Vagina (tissue), 2 donors: ENCODE measurements at regions not wholly inside any gene's neighbourhood (a gene's known extent, or its start where the extent isn't known, plus 50 kb on each side); places are given as distances from the start of the nearest gene placed in this dataset.

Experiments
- DNase-seq, 2 donors: peaks; one replicate each; pipeline ENCODE4 v3.0.0-alpha.2; 2017; ENCODE audit errors: extremely low spot score in 2 of 2
- H3K27ac ChIP-seq: fragments of 200-600 bp; sonication (generic); one replicate; pipeline ENCODE4 v1.5.1; 2019
- H3K27me3 ChIP-seq: fragments of 200-600 bp; sonication (generic); one replicate; pipeline ENCODE4 v1.5.1; 2019
- H3K36me3 ChIP-seq, 2 donors: fragments of 200-600 bp; sonication (generic); one replicate each; pipeline ENCODE4 v1.5.1; 2017 to 2019
- H3K4me1 ChIP-seq: fragments of 200-600 bp; sonication (generic); one replicate; pipeline ENCODE4 v1.5.1; 2019
- H3K4me3 ChIP-seq, 2 donors: fragments of 200-600 bp; sonication (generic); 1 replicate in 1 of 2; 2 replicates in 1 of 2; pipeline ENCODE4 v1.5.1; 2016 to 2019
- H3K9me3 ChIP-seq: fragments of 200-600 bp; sonication (generic); one replicate; pipeline ENCODE4 v1.5.1; 2019
- CTCF ChIP-seq, 3 experiments: fragments of 450-650 bp in 2 of 3; fragments of 200-600 bp in 1 of 3; sonication (generic) in 1 of 3; IDR thresholded peaks; one replicate each; pipeline ENCODE4 v1.5.1; 2017 to 2019; ENCODE audit warnings: antibody characterized with exemption in 3 of 3, mild to moderate bottlenecking in 2 of 3, moderate library complexity in 2 of 3
- POLR2A ChIP-seq, 2 donors: fragments of 450-650 bp; IDR thresholded peaks; one replicate each; pipeline ENCODE4 v1.6.1; 2017; ENCODE audit warnings: antibody characterized with exemption in 2 of 2, mild to moderate bottlenecking in 2 of 2, moderate library complexity in 2 of 2
- POLR2AphosphoS5 ChIP-seq, 2 donors: sonication (generic); formaldehyde crosslinking; IDR thresholded peaks; one replicate each; pipeline ENCODE4 v1.9.0; 2017; ENCODE audit warnings: antibody characterized with exemption in 2 of 2, mild to moderate bottlenecking in 2 of 2, low read depth in 1 of 2; ENCODE audit not compliant: insufficient read depth in 1 of 2
- intact Hi-C: fragments of 100-400 bp; cut with DNase I; formaldehyde crosslinking; loops from one replicate; pipeline ENCODE4 v1.15.1; 2023

GRCh38 chr17:13352747-13353415, 248.8 kb downstream of the HS3ST3A1 start:
- H3K4me3 ChIP-seq, result no peak overlapping the region
- no peaks in the 10 kb centered on the region for H3K27me3 ChIP-seq
- no peak for DNase-seq
- H3K36me3 ChIP-seq, result no peaks in the 10 kb centered on the region
- H3K9me3 ChIP-seq, result no peaks in the 10 kb centered on the region
- no peaks in the 10 kb centered on the region for H3K4me1 ChIP-seq
- no peak for TF ChIP-seq POLR2A (IDR thresholded peaks at IDR 0.05)
- TF ChIP-seq CTCF (IDR thresholded peaks at IDR 0.05), result no peak
- TF ChIP-seq POLR2AphosphoS5 (IDR thresholded peaks at IDR 0.05; ENCODE audit: insufficient read depth in 1 of 2, low read depth in 1 of 2), result no peak
- intact Hi-C loops, result no loop called here
- H3K27ac ChIP-seq, result no peak overlapping the region

- TF ChIP-seq POLR2A (IDR thresholded peaks at IDR 0.05) (no peak), POLR2AphosphoS5 (IDR thresholded peaks at IDR 0.05; ENCODE audit: insufficient read depth in 1 of 2, low read depth in 1 of 2) (no peak), CTCF (IDR thresholded peaks at IDR 0.05) (no peak)
- H3K27ac ChIP-seq, result no peak overlapping the region
- no peak for DNase-seq
- no peaks in the 10 kb centered on the region for H3K27me3 ChIP-seq
- no peaks in the 10 kb centered on the region for H3K4me1 ChIP-seq
- intact Hi-C loops, result no loop called here
- no peaks in the 10 kb centered on the region for H3K9me3 ChIP-seq
- H3K36me3 ChIP-seq, result no peaks in the 10 kb centered on the region
- H3K4me3 ChIP-seq, result no peak overlapping the region
Measured at GRCh38 chr17:13351046-13351445, 250.7 kb downstream of the HS3ST3A1 start.

GRCh38 chr17:13350466-13350865, 251.3 kb downstream of the HS3ST3A1 start:
- H3K36me3 ChIP-seq, result no peaks in the 10 kb centered on the region
- DNase-seq, result no peak
- no peak overlapping the region for H3K27ac ChIP-seq
- H3K4me1 ChIP-seq, result no peaks in the 10 kb centered on the region
- intact Hi-C loops, result no loop called here
- no peak overlapping the region for H3K4me3 ChIP-seq
- H3K9me3 ChIP-seq, result no peaks in the 10 kb centered on the region
- TF ChIP-seq POLR2A (IDR thresholded peaks at IDR 0.05) (no peak), POLR2AphosphoS5 (IDR thresholded peaks at IDR 0.05; ENCODE audit: insufficient read depth in 1 of 2, low read depth in 1 of 2) (no peak), CTCF (IDR thresholded peaks at IDR 0.05) (no peak)
- no peaks in the 10 kb centered on the region for H3K27me3 ChIP-seq

- no peak for DNase-seq
- H3K27me3 ChIP-seq, result no peaks in the 10 kb centered on the region
- H3K4me1 ChIP-seq, result no peaks in the 10 kb centered on the region
- no peak overlapping the region for H3K4me3 ChIP-seq
- intact Hi-C loops, result no loop called here
- H3K9me3 ChIP-seq, result no peaks in the 10 kb centered on the region
- TF ChIP-seq POLR2A (IDR thresholded peaks at IDR 0.05) (no peak), POLR2AphosphoS5 (IDR thresholded peaks at IDR 0.05; ENCODE audit: insufficient read depth in 1 of 2, low read depth in 1 of 2) (no peak), CTCF (IDR thresholded peaks at IDR 0.05) (no peak)
- no peak overlapping the region for H3K27ac ChIP-seq
- no peaks in the 10 kb centered on the region for H3K36me3 ChIP-seq
Measured at GRCh38 chr17:13346996-13347762, 254.6 kb downstream of the HS3ST3A1 start.

GRCh38 chr17:13346592-13346991, 255.1 kb downstream of the HS3ST3A1 start:
- no peak for TF ChIP-seq CTCF (IDR thresholded peaks at IDR 0.05)
- no peak for TF ChIP-seq POLR2AphosphoS5 (IDR thresholded peaks at IDR 0.05; ENCODE audit: insufficient read depth in 1 of 2, low read depth in 1 of 2)
- no peak for TF ChIP-seq POLR2A (IDR thresholded peaks at IDR 0.05)
- intact Hi-C loops, result no loop called here
- no peak overlapping the region for H3K27ac ChIP-seq

More at GRCh38 chr17:13346592-13346991, 255.1 kb downstream of the HS3ST3A1 start:
- no peaks in the 10 kb centered on the region for H3K4me1 ChIP-seq
- H3K36me3 ChIP-seq, result no peaks in the 10 kb centered on the region
- H3K4me3 ChIP-seq, result no peak overlapping the region
- H3K9me3 ChIP-seq, result no peaks in the 10 kb centered on the region
- DNase-seq, result no peak
- no peaks in the 10 kb centered on the region for H3K27me3 ChIP-seq
